Occipital lobe (tissue), 1 donor: ENCODE measurements at regions not wholly inside any gene's neighbourhood (a gene's known extent, or its start where the extent isn't known, plus 50 kb on each side); places are given as distances from the start of the nearest gene placed in this dataset.
"Not testable (repeated sequence)": the region's sequence is repeated elsewhere in the genome, so short reads cannot be mapped to it uniquely, and the experiment has no call there.

Experiments
- DNase-seq: peaks from one replicate; lab custom pipeline; 2025; lab: John Stamatoyannopoulos, UW

GRCh38 chr2:180927030-180927686, 53.2 kb upstream of the UBE2E3 start:
- DNase-seq: no peak

GRCh38 chr2:180925700-180926099, 54.7 kb upstream of the UBE2E3 start:
- no peak for DNase-seq

- no peak for DNase-seq
Measured at GRCh38 chr2:180924063-180924462, 56.3 kb upstream of the UBE2E3 start.

- DNase-seq: no peak
Measured at GRCh38 chr2:180910831-180911665, 69.4 kb upstream of the UBE2E3 start.

GRCh38 chr2:180907731-180908130, 72.7 kb upstream of the UBE2E3 start:
- DNase-seq: no peak

- DNase-seq: no peak
Measured at GRCh38 chr2:180905461-180905860, 74.9 kb upstream of the UBE2E3 start.

GRCh38 chr2:180905002-180905401, 75.4 kb upstream of the UBE2E3 start:
- no peak for DNase-seq

- DNase-seq: no peak
Measured at GRCh38 chr2:180901331-180901730, 79.1 kb upstream of the UBE2E3 start.

GRCh38 chr2:180893752-180894151, 86.7 kb upstream of the UBE2E3 start:
- DNase-seq: no peak

GRCh38 chr2:180892091-180892490, 88.3 kb upstream of the UBE2E3 start:
- DNase-seq: no peak

GRCh38 chr2:180891360-180891759, 89.0 kb upstream of the UBE2E3 start:
- no peak for DNase-seq

- DNase-seq: no peak
Measured at GRCh38 chr2:180890781-180891180, 89.6 kb upstream of the UBE2E3 start.

GRCh38 chr2:180882959-180883358, 97.4 kb upstream of the UBE2E3 start:
- DNase-seq: no peak

GRCh38 chr2:180876506-180876905, 103.9 kb upstream of the UBE2E3 start:
- no peak for DNase-seq

- DNase-seq: no peak
Measured at GRCh38 chr2:180873219-180873618, 107.2 kb upstream of the UBE2E3 start.

- DNase-seq: not testable (repeated sequence)
Measured at GRCh38 chr2:180872781-180873180, 107.6 kb upstream of the UBE2E3 start.

GRCh38 chr2:180872255-180872654, 108.2 kb upstream of the UBE2E3 start:
- DNase-seq: no peak

GRCh38 chr2:180871649-180872048, 108.8 kb upstream of the UBE2E3 start:
- DNase-seq: no peak

GRCh38 chr2:180849851-180850250, 130.6 kb upstream of the UBE2E3 start:
- DNase-seq: no peak

- DNase-seq: no peak
Measured at GRCh38 chr2:180848393-180848792, 132.0 kb upstream of the UBE2E3 start.

- DNase-seq: no peak
Measured at GRCh38 chr2:180846756-180847472, 133.5 kb upstream of the UBE2E3 start.

- DNase-seq: no peak
Measured at GRCh38 chr2:180842461-180842860, 137.9 kb upstream of the UBE2E3 start.
